Fibroblast of the aortic adventitia (primary cell): ENCODE measurements at regions not wholly inside any gene's neighbourhood (a gene's known extent, or its start where the extent isn't known, plus 50 kb on each side); places are given as distances from the start of the nearest gene placed in this dataset.

ENCODE experiments used
- DNase-seq: peaks from one replicate; pipeline ENCODE4 v3.0.0-alpha.2; 2010; ENCODE audit warnings: low read depth
- H3K4me3 ChIP-seq: 2 replicates; pipeline ENCODE4 v1.5.1; 2011; ENCODE audit warnings: low read depth, mild to moderate bottlenecking, control low read depth, low read length, moderate library complexity
- CTCF ChIP-seq: IDR thresholded peaks from 2 replicates; pipeline ENCODE4 v1.5.1; 2011; ENCODE audit warnings: mild to moderate bottlenecking, low read length, control low read depth, inconsistent platforms; ENCODE audit not compliant: insufficient read depth

GRCh38 chr16:87238361-87238715 lies 78.9 kb downstream of the C16orf95 start:
- no peak for TF ChIP-seq CTCF
- no peak overlapping the region for H3K4me3 ChIP-seq
- DNase-seq, result no peak

GRCh38 chr16:87239545-87239944 lies 77.6 kb downstream of the C16orf95 start:
- no peak for DNase-seq
- H3K4me3 ChIP-seq, result no peak overlapping the region
- TF ChIP-seq CTCF, result no peak

DNA sequence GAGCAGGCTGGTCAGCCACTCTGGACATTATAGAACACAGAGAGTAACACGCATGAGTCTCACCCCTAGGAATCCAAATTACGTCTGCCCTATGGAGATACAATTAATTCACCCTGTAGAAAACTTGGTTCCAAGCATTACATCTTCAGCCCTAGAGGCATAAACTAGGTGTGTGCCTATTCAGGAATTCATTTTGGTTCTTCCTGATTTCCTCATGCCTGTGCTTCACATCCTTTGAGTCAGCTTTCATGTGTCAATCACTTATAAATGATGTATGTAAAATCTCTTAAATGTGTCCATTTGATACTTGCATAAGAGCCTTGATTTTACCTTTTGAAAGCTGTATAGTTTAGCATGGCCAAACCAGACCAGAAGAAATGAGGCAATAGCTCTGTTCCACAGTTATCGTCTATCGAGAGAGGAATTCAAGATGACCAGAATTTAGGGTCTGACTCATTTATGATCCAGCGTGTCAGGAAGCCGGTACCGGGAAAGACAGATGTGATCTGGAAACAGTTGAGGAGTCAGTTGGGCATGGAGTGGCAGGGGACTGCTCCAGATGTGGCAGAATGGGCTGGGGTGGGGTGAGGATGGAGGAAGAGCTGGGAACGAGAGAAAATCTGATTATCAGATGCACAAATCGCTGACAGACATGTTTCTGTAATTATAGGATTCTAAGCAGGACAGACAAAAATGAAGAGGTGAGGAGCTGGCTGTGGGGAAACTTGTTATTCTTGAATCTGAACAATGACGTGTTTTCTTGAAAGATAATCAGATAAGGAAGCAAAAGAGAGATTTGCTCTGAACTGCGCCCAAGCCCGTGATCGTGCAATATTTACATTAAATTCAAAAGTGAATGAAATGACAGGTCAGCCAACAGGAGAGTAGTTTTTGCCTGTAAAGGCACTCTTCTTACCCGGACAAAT lies 76.7 kb downstream of the C16orf95 start:
- H3K4me3 ChIP-seq, result no peak overlapping the region
- TF ChIP-seq CTCF, result no peak
- no peak for DNase-seq

- no peak for TF ChIP-seq CTCF
- no peak for DNase-seq
Measured at GRCh38 chr16:87241137-87241771, 75.9 kb downstream of the C16orf95 start.

GRCh38 chr16:87243478-87243877 lies 73.7 kb downstream of the C16orf95 start:
- no peak for TF ChIP-seq CTCF
- DNase-seq, result no peak
- no peak overlapping the region for H3K4me3 ChIP-seq

More at GRCh38 chr16:87241137-87241771, 75.9 kb downstream of the C16orf95 start:
- no peak overlapping the region for H3K4me3 ChIP-seq

GRCh38 chr16:87244636-87245197 lies 72.5 kb downstream of the C16orf95 start:
- no peak overlapping the region for H3K4me3 ChIP-seq
- no peak for TF ChIP-seq CTCF
- no peak for DNase-seq
